CD4-positive, alpha-beta T cell treated with Interleukin-21 for 1 hour (primary cell): ENCODE measurements at regions not wholly inside any gene's neighbourhood (a gene's known extent, or its start where the extent isn't known, plus 50 kb on each side); places are given as distances from the start of the nearest gene placed in this dataset.

Experiments
- DNase-seq: peaks from one replicate; pipeline ENCODE4 v3.0.0-alpha.2; 2020

DNA sequence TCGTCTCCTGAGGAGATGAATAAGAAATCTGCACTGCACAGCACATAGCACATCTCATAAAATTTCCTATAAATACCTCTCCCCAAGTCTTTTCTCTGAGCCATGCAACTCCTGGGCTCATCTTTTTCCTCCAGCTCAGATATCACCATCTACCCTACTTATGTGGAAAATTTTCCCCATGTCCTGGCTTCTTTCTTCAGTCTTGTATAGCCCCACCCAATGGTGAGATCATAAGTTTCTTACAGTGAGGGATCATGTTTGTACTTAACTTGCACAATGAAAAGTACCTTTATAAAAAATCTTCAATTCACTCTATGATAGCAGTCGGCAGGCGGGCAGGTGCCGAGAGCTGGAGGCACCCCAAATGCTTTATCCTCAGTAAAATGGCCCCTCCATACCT is 198.6 kb upstream of the S100G start:
- DNase-seq: no peak

GRCh38 chrX:16454926-16455325 is 195.0 kb upstream of the S100G start:
- no peak for DNase-seq

- DNase-seq: no peak
These were observed 192.7 kb upstream of the S100G start for GRCh38 chrX:16457239-16457638.

DNA sequence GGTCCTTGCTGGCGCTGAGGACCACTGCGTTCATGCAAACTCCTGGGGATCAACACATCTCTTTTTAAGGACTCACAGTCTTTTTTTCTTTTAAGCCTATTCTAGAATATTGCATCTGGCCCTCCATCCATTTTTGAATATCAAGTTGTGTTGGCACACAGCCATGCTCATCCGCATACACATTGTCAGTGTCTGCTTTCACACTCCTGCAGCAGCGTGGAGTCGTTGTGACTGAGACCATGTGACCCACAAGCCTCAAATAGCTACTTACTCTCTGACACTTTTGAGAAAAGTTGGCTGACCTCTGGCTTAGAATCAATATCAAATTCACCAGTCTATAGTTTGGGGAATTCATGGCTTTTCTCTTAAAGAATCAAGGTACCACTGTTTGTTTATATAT is 191.8 kb upstream of the S100G start:
- no peak for DNase-seq

DNA sequence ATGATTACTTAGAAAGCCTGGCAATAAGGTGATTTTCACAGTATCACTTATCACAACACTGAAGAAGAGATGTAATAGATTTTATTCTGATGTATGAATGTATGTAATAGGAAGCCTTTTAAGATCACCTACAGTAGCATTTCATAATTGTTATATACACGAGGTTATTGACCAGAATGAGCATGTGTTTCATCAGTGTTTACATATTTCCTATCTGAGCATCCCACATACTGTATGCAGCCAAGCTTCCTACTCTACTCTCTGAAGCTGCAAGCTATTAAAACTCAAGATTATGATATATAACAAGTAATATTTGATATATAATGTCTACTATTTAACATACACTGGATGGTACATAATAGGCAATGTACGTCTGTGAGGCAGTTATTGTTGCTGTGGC is 190.9 kb upstream of the S100G start:
- no peak for DNase-seq

DNA sequence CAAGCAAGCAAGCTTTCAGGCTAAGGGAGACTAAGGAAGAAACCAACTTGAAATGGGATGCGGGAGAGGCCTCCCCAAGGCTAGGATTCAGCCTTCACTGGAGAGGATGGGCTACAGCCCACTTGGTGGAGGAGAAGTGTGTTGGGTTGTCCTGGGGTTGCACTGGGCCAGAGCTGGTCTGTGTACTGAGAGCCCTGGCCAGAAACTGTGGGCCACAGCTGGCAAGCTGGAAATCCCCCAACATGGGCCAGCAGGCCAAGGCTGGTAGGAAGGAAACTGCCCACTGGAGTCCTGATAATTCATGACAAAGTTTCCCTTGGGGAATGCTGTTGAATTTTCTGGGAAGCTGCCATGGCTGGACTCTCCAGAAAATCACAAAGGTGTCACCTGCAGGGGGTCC is 188.0 kb upstream of the S100G start:
- no peak for DNase-seq

- DNase-seq: no peak
These were observed 187.0 kb upstream of the S100G start for GRCh38 chrX:16462912-16463311.

DNA sequence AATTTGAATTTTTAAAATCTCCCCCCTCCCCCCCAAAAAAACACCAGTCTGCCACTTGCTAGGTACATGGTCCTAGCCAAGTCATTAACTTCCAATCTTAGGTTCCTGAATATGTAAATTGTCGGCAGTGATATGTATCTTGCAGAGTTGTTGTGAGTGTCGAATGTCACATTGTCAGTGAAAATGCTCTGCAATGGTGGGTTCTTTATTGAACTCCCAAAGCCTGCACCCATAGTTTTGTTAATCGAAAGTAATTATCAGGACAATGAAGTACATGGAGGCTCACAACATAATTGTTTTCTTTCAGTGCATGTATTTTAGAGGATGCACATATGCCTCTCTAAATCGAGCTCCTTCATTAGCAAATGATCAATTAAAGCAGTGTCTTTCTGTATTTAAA is 185.6 kb upstream of the S100G start:
- DNase-seq: no peak

DNA sequence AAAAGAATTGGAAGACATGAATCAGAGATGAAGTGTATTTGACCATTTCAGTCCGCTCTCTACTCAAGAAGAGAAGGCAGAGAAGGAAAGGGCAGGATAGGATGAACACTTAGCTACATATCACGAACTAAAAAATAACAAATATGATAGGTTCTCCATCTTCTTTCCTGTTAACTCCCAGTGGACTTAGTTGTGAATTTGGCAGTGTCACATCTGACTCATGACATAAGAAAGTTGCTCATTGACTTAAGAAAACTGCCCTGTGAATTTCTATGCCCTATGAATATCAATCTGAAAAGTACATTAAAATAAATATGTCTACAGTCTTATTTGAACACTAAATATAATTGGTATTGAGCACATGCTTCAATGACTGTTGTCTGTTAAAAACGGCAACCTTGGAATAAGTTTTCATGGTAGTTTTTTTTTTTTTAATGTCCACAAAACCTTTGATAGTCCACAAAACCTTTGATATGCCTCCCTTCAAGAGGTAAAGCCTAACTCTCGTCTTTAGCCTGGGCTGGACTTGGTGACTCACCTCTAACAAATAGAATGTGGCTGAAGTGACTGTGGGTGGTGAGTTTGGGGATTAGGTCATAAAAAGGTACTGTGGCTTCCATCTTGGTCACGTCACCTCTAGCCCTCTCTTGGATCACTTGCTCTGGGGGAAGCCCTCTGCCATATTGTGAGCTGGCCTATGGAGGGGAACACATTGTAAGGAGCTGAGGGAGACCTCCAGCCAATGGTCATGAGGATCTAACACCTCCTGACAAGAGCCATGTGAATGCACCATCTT is 184.7 kb upstream of the S100G start:
- no peak for DNase-seq

DNA sequence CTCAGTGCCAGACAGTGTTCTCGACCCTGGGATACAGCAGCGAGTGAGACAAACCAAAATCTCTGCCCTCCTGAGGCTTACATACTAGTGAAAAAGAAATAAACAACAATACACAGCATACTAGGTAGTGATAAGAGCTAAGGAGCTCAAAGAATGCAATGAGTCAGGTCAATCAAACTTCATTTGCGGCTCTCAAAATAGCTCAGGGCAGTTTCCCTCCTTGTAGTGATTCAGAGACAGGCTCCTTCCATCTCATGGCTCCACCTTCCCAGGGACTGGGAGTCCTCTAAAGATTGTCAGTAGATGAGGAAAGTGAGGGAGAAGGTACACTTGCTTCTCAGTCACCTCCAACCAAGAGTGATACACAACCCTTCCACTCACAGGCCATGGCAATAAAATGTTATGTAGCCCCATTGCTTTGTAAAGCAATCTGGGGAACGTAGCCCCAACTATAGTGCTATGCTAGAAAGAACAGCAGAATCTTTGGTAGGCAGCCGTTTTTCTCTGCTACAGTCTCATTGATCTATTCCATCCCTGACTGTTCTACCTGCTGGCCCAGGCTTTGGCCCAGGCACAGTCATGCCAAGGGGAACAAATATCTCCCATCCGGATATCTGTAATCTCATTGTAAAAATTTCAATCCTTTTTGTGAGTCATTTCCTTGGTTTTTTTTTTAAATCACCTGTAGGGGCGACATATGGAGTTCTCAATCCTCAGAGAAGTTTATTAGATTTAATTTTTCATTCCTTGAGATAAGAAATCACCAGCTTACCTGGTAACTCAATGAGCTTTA is 183.1 kb upstream of the S100G start:
- no peak for DNase-seq

- no peak for DNase-seq
These were observed 180.1 kb upstream of the S100G start for GRCh38 chrX:16469870-16470269.

DNA sequence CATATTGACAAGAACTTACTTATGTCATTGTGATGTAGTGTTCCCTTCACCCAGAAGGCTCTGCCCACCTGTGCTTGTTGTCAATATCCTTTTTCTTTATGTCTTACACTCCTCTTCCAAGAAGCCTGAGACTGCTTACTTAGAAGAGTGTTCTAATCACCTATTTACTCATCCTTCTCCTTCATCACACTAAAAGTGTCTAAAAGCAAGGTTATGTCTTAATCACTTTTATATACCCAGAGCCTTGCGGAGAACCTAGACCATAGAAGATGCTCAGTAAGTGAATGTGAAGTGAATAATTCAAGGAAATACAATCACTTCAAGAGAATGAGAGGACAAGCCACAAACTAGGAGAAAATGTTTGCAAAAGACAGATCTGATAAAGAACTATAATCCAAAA is 177.6 kb upstream of the S100G start:
- DNase-seq: no peak

GRCh38 chrX:16474511-16474910 is 175.4 kb upstream of the S100G start:
- no peak for DNase-seq

- DNase-seq: no peak
These were observed 173.9 kb upstream of the S100G start for GRCh38 chrX:16476009-16476408.

GRCh38 chrX:16476692-16477091 is 173.3 kb upstream of the S100G start:
- no peak for DNase-seq

- no peak for DNase-seq
These were observed 170.6 kb upstream of the S100G start for GRCh38 chrX:16479206-16479869.

DNA sequence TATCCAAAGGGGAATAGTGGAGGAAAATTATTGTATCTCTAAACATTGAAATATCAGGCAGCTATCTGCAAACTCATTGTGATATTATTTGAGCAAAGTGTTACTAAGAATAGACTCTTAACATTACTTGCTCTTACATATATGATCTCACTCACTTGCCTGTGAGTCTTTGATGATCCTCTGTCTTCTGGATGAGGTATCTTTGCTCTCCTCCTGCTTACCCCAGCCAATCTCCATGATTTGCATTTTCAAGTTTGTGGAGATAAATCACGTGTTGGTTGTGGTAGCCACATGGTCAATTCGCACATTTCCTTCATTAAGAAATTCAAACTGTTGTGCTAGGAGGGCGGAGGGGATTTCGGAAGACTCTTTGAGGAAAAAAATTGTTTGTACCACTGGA is 169.9 kb upstream of the S100G start:
- DNase-seq: no peak

DNA sequence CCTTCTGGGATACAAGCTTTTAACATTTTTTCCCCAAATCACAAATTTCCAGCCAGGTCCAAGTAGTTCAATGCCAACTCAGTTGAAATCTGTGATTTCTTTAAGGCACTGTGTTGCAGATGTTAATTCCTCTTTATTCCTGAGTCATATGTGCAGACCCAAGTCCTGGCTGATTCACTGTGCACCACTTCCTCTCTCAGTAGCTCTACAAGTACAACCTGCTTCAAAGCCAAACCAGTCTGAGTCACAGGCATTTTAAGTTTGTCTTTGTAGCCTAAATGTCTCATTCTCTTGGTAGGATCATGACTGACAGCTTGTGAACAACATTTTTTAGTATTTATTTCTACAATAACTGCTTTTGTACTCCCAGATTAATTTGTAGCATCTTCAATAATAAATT is 165.6 kb upstream of the S100G start:
- peak; percentile 5 for DNase-seq

- no peak for DNase-seq
These were observed 162.2 kb upstream of the S100G start for GRCh38 chrX:16487620-16488385.

- no peak for DNase-seq
These were observed 161.0 kb upstream of the S100G start for GRCh38 chrX:16488959-16489358.

DNA sequence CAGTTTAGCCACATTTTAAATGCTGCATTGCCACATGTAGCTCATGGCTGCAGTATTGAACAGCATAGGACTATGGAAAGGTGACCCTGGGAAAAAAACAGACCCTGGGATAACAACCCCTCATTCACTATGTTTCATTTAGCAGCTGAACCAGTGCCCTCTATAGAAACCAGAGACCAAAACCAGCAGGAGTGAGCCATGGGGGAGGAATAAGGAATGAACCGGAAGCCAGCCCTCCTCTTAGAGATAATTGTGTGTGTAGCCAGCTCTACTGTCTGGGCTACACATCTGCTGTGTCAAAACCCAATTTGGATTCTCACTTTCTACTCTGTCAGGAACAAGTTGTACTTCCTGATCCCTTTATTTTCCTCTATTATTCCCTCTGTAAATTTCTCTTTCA is 158.5 kb upstream of the S100G start:
- no peak for DNase-seq

DNA sequence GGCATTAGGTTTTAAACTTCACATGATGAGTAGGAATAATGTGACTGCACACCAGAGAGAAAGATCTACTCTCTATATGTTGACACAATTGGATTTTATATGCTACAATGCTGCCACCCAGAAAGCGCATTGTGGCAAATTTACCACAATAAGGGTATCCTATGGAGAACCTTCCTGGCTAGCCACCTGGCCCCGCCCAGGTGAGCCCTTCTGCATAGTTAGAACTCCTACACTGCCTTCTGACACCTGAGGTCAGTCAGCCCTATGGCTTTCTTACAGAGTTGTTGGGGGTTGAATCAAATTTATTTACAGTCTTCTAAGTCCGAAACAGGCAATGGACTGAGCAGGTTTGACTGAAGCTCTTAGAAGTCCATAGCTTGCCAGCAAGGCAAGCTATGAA is 153.8 kb upstream of the S100G start:
- no peak for DNase-seq
